Coronary artery (tissue), 2 donors: ENCODE measurements at regions not wholly inside any gene's neighbourhood (a gene's known extent, or its start where the extent isn't known, plus 50 kb on each side); places are given as distances from the start of the nearest gene placed in this dataset.

Experiments
- DNase-seq: peaks from one replicate; pipeline ENCODE4 v3.0.0-alpha.2; 2017; ENCODE audit warnings: low spot score
- H3K27ac ChIP-seq, 2 donors: fragments of 200-600 bp; sonication (generic); one replicate each; pipeline ENCODE4 v1.5.1; 2016 to 2019
- H3K4me3 ChIP-seq: fragments of 200-600 bp; sonication (generic); 2 replicates; pipeline ENCODE4 v1.5.1; 2016; ENCODE audit warnings: mild to moderate bottlenecking, moderate library complexity
- CTCF ChIP-seq: fragments of 200-600 bp; sonication (generic); IDR thresholded peaks from one replicate; pipeline ENCODE4 v1.5.1; 2019; ENCODE audit warnings: antibody characterized with exemption

- H3K27ac ChIP-seq, result no peak overlapping the region
- no peak for TF ChIP-seq CTCF
- DNase-seq, result no peak
- no peak overlapping the region for H3K4me3 ChIP-seq
Observed at GRCh38 chr1:79460773-79461436, 454.4 kb upstream of the ADGRL4 start.

GRCh38 chr1:79457562-79458224 lies 451.2 kb upstream of the ADGRL4 start:
- Histone ChIP-seq H3K4me3 (no peak overlapping the region), H3K27ac (no peak overlapping the region)
- TF ChIP-seq CTCF, result no peak
- DNase-seq, result no peak

- Histone ChIP-seq H3K27ac (no peak overlapping the region), H3K4me3 (no peak overlapping the region)
- no peak for TF ChIP-seq CTCF
- DNase-seq, result no peak
Observed at GRCh38 chr1:79448426-79448825, 441.9 kb upstream of the ADGRL4 start.

- DNase-seq, result no peak
- Histone ChIP-seq H3K27ac (no peak overlapping the region), H3K4me3 (no peak overlapping the region)
- no peak for TF ChIP-seq CTCF
Observed at GRCh38 chr1:79441238-79441637, 434.7 kb upstream of the ADGRL4 start.

- no peak for TF ChIP-seq CTCF
- no peak for DNase-seq
- H3K4me3 ChIP-seq, result no peak overlapping the region
Observed at GRCh38 chr1:79437540-79437939, 431.0 kb upstream of the ADGRL4 start.

GRCh38 chr1:79431340-79431739 lies 424.8 kb upstream of the ADGRL4 start:
- no peak for TF ChIP-seq CTCF
- no peak overlapping the region for H3K27ac ChIP-seq
- DNase-seq, result no peak
- no peak overlapping the region for H3K4me3 ChIP-seq

More at GRCh38 chr1:79437540-79437939, 431.0 kb upstream of the ADGRL4 start:
- H3K27ac ChIP-seq, result no peak overlapping the region

GRCh38 chr1:79430437-79430836 lies 423.9 kb upstream of the ADGRL4 start:
- DNase-seq, result no peak

More at GRCh38 chr1:79430437-79430836, 423.9 kb upstream of the ADGRL4 start:
- H3K27ac ChIP-seq, result no peak overlapping the region
- no peak for TF ChIP-seq CTCF
- no peak overlapping the region for H3K4me3 ChIP-seq
